ENCODE measurements at regions not wholly inside any gene's neighbourhood (a gene's known extent, or its start where the extent isn't known, plus 50 kb on each side); places are given as distances from the start of the nearest gene placed in this dataset.

- no peak overlapping the region for H3K4me3 ChIP-seq (ENCODE audit: low read length)
- Mint-ChIP-seq H3K27ac (no peak overlapping the region), H3K36me3 (ENCODE audit: low read depth) (no peaks in the 10 kb centered on the region), H3K4me1 (ENCODE audit: low read depth) (no peaks in the 10 kb centered on the region), H3K9me3 (no peaks in the 10 kb centered on the region), H3K4me3 (no peak overlapping the region), H3K27me3 (peaks cover 4% of the 10 kb centered on the region)
- no peak for DNase-seq
- intact Hi-C loops (cut with DNase I, micrococcal nuclease): no loop called here
- no peaks in the 10 kb centered on the region for H3K9me3 ChIP-seq (ENCODE audit: control insufficient read depth in 1 of 2, insufficient read depth in 1 of 2, low read length in 2 of 2)
- no peak for ATAC-seq (ENCODE audit: poor library complexity)
- H3K36me3 ChIP-seq (ENCODE audit: insufficient read depth, low read length): no peaks in the 10 kb centered on the region
- H3K27ac ChIP-seq (ENCODE audit: low read depth in 1 of 2, low read length in 2 of 2): no peak overlapping the region
- ChIA-PET CTCF (no interaction called here), POLR2A (no interaction called here)
- no peaks in the 10 kb centered on the region for H3K4me1 ChIP-seq (ENCODE audit: insufficient read depth, low read length)
- no peaks in the 10 kb centered on the region for H3K27me3 ChIP-seq (ENCODE audit: control insufficient read depth in 1 of 2, insufficient read depth in 2 of 2, low read length in 2 of 2)
- TF ChIP-seq CTCF (IDR thresholded peaks at IDR 0.05): no peak
These were observed 136.0 kb upstream of the THBS1 start for GRCh38 chr15:39444735-39445470.

GRCh38 chr15:39445931-39446330 lies 134.9 kb upstream of the THBS1 start:
- H3K27me3 ChIP-seq (ENCODE audit: control insufficient read depth in 1 of 2, insufficient read depth in 2 of 2, low read length in 2 of 2): no peaks in the 10 kb centered on the region
- H3K36me3 ChIP-seq (ENCODE audit: insufficient read depth, low read length): no peaks in the 10 kb centered on the region
- ATAC-seq (ENCODE audit: poor library complexity): no peak
- Mint-ChIP-seq H3K36me3 (ENCODE audit: low read depth) (no peaks in the 10 kb centered on the region), H3K4me3 (no peak overlapping the region), H3K27ac (no peak overlapping the region), H3K27me3 (peaks cover 4% of the 10 kb centered on the region), H3K9me3 (no peaks in the 10 kb centered on the region), H3K4me1 (ENCODE audit: low read depth) (no peaks in the 10 kb centered on the region)
- no peak for DNase-seq
- intact Hi-C loops (cut with DNase I, micrococcal nuclease): no loop called here
- no peak overlapping the region for H3K4me3 ChIP-seq (ENCODE audit: low read length)
- no peak for TF ChIP-seq CTCF (IDR thresholded peaks at IDR 0.05)
- H3K27ac ChIP-seq (ENCODE audit: low read depth in 1 of 2, low read length in 2 of 2): no peak overlapping the region
- ChIA-PET POLR2A (no interaction called here), CTCF (no interaction called here)
- no peaks in the 10 kb centered on the region for H3K4me1 ChIP-seq (ENCODE audit: insufficient read depth, low read length)
- no peaks in the 10 kb centered on the region for H3K9me3 ChIP-seq (ENCODE audit: control insufficient read depth in 1 of 2, insufficient read depth in 1 of 2, low read length in 2 of 2)

GRCh38 chr15:39447346-39447745 lies 133.5 kb upstream of the THBS1 start:
- no peak overlapping the region for H3K27ac ChIP-seq (ENCODE audit: low read depth in 1 of 2, low read length in 2 of 2)
- no peak for ATAC-seq (ENCODE audit: poor library complexity)
- Mint-ChIP-seq H3K4me1 (ENCODE audit: low read depth) (no peaks in the 10 kb centered on the region), H3K27me3 (peaks cover 11% of the 10 kb centered on the region), H3K36me3 (ENCODE audit: low read depth) (no peaks in the 10 kb centered on the region), H3K9me3 (no peaks in the 10 kb centered on the region), H3K4me3 (no peak overlapping the region), H3K27ac (no peak overlapping the region)
- DNase-seq: no peak
- H3K36me3 ChIP-seq (ENCODE audit: insufficient read depth, low read length): no peaks in the 10 kb centered on the region
- no peaks in the 10 kb centered on the region for H3K4me1 ChIP-seq (ENCODE audit: insufficient read depth, low read length)
- no peaks in the 10 kb centered on the region for H3K9me3 ChIP-seq (ENCODE audit: control insufficient read depth in 1 of 2, insufficient read depth in 1 of 2, low read length in 2 of 2)
- intact Hi-C loops (cut with DNase I, micrococcal nuclease): no loop called here
- ChIA-PET CTCF (no interaction called here), POLR2A (no interaction called here)
- no peak overlapping the region for H3K4me3 ChIP-seq (ENCODE audit: low read length)
- no peak for TF ChIP-seq CTCF (IDR thresholded peaks at IDR 0.05)
- H3K27me3 ChIP-seq (ENCODE audit: control insufficient read depth in 1 of 2, insufficient read depth in 2 of 2, low read length in 2 of 2): no peaks in the 10 kb centered on the region

Data from CD4-positive, alpha-beta T cell (primary cell).